Activated CD4-positive, alpha-beta T cell treated with anti-CD3 and anti-CD28 coated beads for 1 hour (primary cell): ENCODE measurements at regions not wholly inside any gene's neighbourhood (a gene's known extent, or its start where the extent isn't known, plus 50 kb on each side); places are given as distances from the start of the nearest gene placed in this dataset.

Experiments
- DNase-seq: peaks from one replicate; pipeline ENCODE4 v3.0.0-alpha.2; 2020

DNA sequence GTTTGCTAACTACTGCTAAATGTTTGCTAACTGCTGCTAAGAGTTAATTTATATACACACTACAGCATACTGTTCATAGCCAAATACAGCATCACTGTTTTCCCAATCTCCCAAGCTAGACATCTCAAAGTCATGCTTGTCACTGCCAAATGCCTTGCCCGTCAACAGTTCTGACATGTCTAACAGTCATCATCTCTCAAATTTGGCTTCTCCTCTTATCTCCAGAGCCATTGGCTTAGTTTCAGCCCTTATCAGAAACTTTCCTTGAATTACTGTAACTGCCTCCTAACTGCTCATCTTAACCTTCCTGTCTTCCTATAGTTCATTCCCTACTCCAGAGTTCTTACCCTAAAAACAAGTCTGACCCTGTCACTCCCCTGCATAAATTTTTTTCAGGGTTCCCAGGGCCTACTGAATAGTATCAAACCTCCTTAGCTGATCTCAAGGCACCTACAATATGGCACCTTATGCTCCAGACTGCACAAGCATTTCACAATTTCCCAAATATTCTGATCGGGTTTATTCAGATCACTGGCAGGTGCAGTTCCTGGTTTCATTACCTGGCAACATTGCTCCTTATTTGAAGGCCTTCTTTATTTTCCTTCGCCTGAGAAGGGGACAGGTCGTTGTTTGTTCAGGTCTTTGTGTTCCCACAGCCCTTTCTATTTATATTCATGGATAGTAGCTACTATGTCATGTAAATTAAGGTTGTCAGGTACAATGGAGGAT is 55.9 kb upstream of the ANKRD55 start:
- no peak for DNase-seq

DNA sequence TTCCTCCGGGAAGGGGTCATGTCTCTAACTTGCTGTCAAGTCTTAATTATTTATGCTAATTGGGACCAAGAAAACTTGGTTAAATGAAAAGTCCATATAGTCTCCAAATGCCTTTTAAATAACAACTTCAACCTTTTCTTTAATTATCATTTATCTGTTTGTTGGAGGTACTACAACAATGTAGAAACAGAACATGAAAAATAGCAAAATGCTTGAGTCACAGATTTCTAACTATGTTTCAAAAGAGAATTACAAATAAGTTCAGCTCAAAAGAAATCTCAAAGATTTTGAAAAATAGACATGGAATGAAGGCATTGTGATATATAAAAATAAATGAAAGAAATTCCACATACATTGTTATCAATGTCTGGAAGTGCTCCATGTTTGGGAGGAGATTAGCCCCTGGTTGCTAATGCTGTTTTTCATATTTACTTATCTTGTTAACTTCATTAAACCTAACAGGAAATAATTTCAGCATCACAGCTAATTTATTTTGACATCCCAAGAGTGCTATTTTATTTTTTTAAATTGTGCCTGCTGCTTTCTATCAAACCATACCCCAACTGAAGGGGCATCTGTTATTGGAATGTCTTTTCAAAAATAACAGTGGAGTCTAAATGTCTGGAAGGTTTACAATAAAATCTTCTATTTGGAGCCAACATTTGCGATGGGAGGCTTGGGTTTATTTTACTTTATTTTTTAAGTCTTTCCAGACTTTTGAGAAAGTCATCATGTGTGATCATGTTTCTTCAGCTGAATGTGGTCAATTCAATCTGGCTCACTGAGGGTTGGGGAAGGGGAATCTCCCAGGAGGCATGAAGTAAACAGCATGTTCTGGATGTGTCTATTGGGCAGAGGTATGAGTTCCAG is 53.1 kb upstream of the ANKRD55 start:
- DNase-seq, result no peak

DNA sequence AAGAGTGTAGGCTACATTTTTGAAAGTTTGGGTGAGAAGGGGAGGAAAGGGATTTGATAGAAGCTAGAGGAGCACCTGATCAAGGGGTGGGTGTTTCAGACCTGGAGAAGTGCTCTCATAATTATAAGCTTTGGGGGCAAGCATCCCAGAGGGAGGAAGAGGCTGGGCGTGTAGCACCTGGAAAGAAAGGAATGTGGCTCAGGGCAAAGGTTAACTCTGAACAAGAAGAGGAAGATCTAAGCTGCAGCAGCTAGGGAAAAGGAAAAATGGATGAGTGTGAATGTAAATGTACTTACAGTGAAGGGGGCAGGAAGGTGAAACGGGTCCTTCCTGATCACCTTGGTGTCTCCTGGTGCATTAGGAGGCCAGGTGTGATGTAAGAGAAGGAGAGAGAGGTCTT is 49.8 kb upstream of the ANKRD55 start:
- DNase-seq, result no peak
